ENCODE measurements at regions not wholly inside any gene's neighbourhood (a gene's known extent, or its start where the extent isn't known, plus 50 kb on each side); places are given as distances from the start of the nearest gene placed in this dataset.

DNA sequence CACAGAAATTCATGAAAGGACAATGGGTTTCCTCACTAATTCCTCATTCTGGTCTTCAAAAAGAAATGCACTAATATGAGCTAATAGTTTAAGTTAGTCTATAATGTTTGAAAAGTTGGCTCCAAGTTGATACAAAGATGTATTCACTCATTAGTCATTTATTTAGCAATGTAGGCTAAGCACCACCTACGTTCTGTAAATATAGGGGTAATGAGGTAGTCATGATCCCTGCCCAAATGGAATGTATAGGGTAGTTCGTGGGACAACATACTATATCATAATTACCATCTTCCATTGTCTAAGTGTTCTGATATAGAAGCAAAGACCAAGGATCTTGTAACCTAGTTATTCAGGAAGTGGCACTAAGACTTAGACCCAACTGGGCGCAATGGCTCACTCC, 86.5 kb downstream of the DIO2 start:
- no peaks in the 10 kb centered on the region for H4K20me1 ChIP-seq (ENCODE audit: control insufficient read depth, insufficient read depth, insufficient read length)
- H3K9me3 ChIP-seq (ENCODE audit: control insufficient read depth, low read depth, low read length), result no peaks in the 10 kb centered on the region
- no peak overlapping the region for H3K27ac ChIP-seq (ENCODE audit: insufficient read length, low read depth, low read length)
- H3K27me3 ChIP-seq (ENCODE audit: insufficient read depth, low read length), result no peaks in the 10 kb centered on the region
- no peak overlapping the region for H2BK12ac ChIP-seq (ENCODE audit: insufficient read length, low read depth, low read length)
- no CpG with 5 or more reads among the region's 3 CpGs for WGBS (ENCODE audit: extremely low coverage, insufficient read length, low lambda C conversion rate)
- no peak overlapping the region for H4K5ac ChIP-seq (ENCODE audit: insufficient read length, low read depth, low read length)
- Mint-ChIP-seq H3K27me3 (ENCODE audit: low read depth) (peaks cover 3% of the 10 kb centered on the region), H3K36me3 (ENCODE audit: insufficient read depth in 1 of 3, low read depth in 3 of 3) (peaks cover 0 to 11% (median 11%) of the 10 kb centered on the region in 3 experiments; a peak in 5 of 7 replicates), H3K4me1 (no peaks in the 10 kb centered on the region), H3K4me3 (no peak overlapping the region), H3K9me3 (peaks cover 14 to 31% of the 10 kb centered on the region in 2 experiments), H3K27ac (no peak overlapping the region)
- H3K4me2 ChIP-seq (ENCODE audit: insufficient read depth, insufficient read length, low read length), result no peak overlapping the region
- TF ChIP-seq, protein P1, sequence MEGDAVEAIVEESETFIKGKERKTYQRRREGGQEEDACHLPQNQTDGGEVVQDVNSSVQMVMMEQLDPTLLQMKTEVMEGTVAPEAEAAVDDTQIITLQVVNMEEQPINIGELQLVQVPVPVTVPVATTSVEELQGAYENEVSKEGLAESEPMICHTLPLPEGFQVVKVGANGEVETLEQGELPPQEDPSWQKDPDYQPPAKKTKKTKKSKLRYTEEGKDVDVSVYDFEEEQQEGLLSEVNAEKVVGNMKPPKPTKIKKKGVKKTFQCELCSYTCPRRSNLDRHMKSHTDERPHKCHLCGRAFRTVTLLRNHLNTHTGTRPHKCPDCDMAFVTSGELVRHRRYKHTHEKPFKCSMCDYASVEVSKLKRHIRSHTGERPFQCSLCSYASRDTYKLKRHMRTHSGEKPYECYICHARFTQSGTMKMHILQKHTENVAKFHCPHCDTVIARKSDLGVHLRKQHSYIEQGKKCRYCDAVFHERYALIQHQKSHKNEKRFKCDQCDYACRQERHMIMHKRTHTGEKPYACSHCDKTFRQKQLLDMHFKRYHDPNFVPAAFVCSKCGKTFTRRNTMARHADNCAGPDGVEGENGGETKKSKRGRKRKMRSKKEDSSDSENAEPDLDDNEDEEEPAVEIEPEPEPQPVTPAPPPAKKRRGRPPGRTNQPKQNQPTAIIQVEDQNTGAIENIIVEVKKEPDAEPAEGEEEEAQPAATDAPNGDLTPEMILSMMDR (conservative IDR thresholded peaks at IDR 0.05), result no peak
- H2BK20ac ChIP-seq (ENCODE audit: low read depth, low read length, poor library complexity, severe bottlenecking), result no peak overlapping the region
- H3K18ac ChIP-seq (ENCODE audit: insufficient read length, low read depth, low read length), result no peak overlapping the region
- no peaks in the 10 kb centered on the region for H3K79me2 ChIP-seq (ENCODE audit: insufficient read depth, low read length)
- no peak overlapping the region for H3K56ac ChIP-seq (ENCODE audit: insufficient read length, low read depth, low read length)
- H3K79me1 ChIP-seq (ENCODE audit: insufficient read depth, low read depth, low read length, poor library complexity, severe bottlenecking), result no peaks in the 10 kb centered on the region
- no peak overlapping the region for H3K23ac ChIP-seq (ENCODE audit: insufficient read length, low read depth, low read length)
- H2BK15ac ChIP-seq (ENCODE audit: low read depth, low read length), result no peak overlapping the region
- no peak for DNase-seq
- no peak overlapping the region for H2BK120ac ChIP-seq (ENCODE audit: low read depth, low read length, poor library complexity, severe bottlenecking)
- H2AFZ ChIP-seq (ENCODE audit: low read length), result no peak overlapping the region
- no peaks in the 10 kb centered on the region for H3K23me2 ChIP-seq (ENCODE audit: insufficient read length, low read depth, low read length, poor library complexity, severe bottlenecking)
- H4K8ac ChIP-seq (replicated peaks; ENCODE audit: insufficient read length, low read depth, low read length), result no peak overlapping the region
- no peak overlapping the region for H2BK5ac ChIP-seq (ENCODE audit: insufficient read length, low read length)
- H3K9ac ChIP-seq (ENCODE audit: extremely low read depth, insufficient read length, low read length), result no peak overlapping the region
- no peaks in the 10 kb centered on the region for H3K4me1 ChIP-seq (ENCODE audit: insufficient read depth, low read length)
- H2AK5ac ChIP-seq (ENCODE audit: insufficient read length, low read length), result no peak overlapping the region
- H3K4ac ChIP-seq (ENCODE audit: low read depth, low read length), result no peak overlapping the region
- no peak overlapping the region for H3K14ac ChIP-seq (ENCODE audit: insufficient read depth, low read length)
- H3T11ph ChIP-seq (ENCODE audit: low read length), result no peak overlapping the region
- H4K91ac ChIP-seq (ENCODE audit: insufficient read length, low read depth, low read length), result no peak overlapping the region

Measured in H9 (cell line).